Activated CD4-positive, CD25-positive, alpha-beta regulatory T cell treated with anti-CD3 and anti-CD28 coated beads, Interleukin-2, amount 50 U/mL, for 16 hours (primary cell): ENCODE measurements at regions not wholly inside any gene's neighbourhood (a gene's known extent, or its start where the extent isn't known, plus 50 kb on each side); places are given as distances from the start of the nearest gene placed in this dataset.
"Not testable (repeated sequence)": the region's sequence is repeated elsewhere in the genome, so short reads cannot be mapped to it uniquely, and the experiment has no call there.

Source experiments
- DNase-seq: peaks from one replicate; pipeline ENCODE4 v3.0.0-alpha.2; 2020; ENCODE audit warnings: low read depth, low spot score

DNA sequence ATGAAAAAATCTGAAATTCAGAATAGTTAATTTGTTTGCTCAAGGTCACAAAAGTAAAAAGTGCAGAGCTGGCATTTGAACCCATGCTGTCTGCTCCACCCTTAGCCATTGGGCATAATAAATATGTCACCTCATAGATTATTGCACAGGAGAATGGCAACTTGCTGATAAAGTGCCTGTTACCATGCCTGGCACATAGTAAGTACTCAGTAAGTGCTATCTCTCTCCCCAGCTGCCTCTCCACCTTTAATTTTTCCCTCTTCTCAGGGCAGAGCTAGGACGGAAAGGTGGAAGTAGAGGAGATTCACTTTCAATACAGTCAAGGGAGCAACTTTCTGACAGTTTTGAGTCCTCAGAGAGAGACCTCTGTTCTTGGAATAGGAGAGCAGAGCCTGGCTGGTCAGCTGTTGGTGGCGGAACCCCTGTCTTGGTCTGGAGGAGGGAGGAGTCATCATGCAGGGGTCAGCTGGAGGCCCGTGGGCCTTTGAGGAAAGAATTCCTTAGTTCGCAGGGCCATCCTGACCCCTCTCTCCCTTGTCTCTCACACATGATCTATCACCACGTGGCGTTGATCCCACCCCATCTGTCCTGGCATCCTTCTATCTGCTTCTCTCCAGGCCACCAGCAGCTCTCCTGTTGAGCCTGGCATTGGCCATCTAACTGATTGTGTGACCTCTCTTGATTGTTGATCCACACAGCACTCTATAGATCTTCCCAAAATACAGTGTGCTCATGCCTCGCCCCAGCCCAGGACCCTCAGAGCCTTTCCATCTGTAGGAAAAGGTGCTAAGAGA, 149.3 kb downstream of the RPLP1 start:
- no peak for DNase-seq

DNA sequence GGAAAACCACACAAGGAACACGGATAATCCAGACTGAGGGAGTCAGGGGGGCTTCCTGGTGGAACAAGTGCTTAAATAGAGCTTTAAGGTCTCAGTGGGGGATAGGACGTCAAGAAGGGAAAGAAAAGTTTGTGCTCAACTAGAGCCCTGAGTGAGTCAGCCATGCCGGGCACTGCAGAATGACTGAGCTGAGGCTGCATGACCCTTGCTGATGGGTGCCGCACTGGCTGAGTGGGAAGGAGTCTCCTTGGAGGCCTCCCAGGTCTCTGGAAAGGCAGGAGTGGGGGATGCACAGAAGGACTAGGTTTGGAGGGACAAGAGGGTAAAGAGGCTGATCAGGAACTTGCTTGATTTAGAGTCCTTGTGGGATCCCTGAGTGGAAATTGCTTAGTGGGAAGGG, 150.3 kb downstream of the RPLP1 start:
- no peak for DNase-seq

DNA sequence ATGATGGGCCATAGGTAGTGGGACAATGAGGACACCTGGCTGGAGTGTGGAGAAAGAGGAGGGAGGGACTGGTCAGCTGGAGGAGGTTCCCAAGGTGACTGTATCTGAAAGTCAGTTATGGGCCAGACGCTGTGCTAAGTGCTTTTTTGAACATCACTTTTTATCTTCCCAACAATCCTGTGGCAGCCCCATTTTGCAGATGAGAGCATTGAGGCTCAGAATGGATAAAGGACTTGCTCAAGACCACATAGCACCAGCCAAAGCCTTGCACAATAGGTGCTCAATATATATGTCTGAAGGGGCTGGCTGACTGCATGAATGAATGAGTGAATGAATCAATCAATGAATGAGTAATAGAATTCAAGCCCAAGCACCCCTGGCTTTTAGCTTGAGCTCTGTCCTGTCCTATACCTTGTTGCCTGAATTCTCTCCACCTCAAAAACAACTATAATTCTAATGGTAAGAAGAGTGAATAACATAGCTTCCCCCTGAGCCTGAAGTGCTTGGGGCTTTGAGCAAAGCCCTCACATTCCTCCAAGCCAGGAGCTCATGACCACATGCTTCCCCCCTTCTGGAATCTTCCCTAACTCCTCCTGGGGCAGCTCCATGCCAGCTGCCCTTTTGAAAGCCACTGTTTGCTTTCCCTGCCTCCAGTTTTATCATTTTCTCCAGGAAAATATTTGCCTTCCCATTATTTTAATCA, 150.9 kb downstream of the RPLP1 start:
- no peak for DNase-seq

DNA sequence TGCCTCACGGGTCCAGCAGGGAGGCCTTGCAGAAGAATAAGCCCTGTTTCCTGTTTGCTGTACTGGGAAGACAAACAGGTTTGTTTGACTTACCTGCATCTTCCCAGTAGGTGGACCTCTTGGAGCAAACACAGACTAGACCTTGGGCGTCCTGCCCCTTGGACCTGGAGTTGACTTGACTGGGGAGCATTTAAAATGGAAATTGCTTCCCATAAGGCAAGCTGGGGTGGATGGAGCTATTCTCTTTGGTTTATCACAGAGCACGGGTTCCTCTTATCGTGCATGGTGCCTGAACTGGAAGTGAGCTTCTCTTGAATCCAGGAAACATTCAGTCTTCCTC, 151.4 kb downstream of the RPLP1 start:
- DNase-seq = no peak

DNA sequence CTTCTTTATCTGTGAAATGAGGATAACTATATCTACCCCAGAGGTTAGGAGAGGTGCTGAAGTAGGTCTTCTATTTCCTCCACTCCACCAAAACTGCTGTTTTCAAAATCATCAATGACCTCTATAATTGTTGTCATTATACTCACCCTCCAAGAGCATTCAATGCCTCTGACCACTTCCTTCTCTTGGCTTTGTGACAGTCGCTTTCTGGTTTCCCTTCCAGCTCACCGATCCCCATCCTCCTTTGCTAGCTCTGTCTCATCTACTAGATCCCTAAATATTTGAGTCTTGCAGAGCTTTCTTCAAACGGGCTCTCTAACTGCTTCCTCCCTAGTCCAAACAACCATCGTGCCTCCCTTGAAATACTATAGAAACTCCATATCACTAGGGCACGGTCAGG, 153.5 kb downstream of the RPLP1 start:
- DNase-seq = no peak

DNA sequence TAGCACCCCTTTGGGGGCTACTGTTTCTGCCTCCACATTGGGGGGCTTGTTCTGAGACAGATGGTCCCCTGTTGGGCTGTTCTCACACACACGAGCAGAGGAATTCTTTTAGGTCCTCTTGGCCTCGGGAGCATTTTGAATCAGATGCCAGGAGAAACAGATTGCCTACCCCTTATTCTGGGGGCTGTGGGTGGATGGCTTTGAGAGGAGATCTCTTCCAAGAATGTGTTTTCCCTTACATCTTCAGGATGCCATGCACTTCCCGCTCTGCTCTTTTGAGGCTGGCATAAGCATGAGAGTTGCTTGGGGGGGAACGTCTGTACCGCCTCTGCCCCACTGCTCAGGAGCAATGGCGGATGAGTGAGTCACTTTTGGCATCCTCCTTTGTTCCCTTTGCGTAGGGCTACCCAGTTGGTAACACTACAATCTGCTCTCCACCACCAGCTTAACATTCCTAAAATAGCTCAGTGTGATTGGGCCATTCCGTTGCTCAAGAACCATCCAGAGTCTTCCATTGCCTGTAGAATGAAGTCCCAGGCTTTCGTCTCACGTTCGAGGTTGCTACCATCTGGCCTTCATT, 154.4 kb downstream of the RPLP1 start:
- no peak for DNase-seq

DNA sequence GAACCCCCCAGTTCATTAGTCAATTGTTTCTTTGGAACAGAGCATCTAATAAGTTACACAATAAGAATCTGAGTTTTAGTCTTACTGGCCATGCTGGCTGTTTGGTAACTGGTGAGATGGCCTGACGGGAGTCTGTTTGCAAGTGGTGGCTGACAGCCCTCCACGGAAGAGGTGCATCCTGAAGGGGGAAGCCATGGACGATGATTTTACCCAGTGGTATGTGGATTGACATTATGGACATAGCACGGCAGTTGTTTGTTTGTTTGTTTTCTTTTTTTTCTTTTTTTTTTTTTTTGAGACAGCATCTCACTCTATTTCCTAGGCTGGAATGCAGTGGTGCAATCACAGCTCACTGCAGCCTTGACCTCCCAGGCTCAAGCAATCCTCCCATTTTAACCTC, 156.0 kb downstream of the RPLP1 start:
- DNase-seq = no peak

DNA sequence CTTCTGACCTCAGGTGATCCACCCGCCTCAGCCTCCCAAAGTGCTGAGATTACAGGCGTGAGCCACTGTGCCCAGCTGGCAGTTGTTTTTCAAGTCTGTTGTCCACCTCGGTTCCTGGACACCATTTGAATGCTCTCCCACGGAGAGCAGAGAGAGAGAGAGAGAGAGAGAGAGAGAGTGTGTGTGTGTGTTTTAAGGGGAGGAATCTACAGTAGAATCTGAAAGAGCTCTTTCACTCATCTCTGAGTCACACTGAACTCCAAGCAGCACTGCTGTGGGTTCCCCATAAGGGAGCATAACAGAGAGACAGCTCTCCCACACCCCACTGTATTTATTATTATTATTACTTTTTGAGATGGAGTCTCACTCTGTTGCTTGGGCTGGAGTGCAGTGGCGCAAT, 156.6 kb downstream of the RPLP1 start:
- DNase-seq = no peak

DNA sequence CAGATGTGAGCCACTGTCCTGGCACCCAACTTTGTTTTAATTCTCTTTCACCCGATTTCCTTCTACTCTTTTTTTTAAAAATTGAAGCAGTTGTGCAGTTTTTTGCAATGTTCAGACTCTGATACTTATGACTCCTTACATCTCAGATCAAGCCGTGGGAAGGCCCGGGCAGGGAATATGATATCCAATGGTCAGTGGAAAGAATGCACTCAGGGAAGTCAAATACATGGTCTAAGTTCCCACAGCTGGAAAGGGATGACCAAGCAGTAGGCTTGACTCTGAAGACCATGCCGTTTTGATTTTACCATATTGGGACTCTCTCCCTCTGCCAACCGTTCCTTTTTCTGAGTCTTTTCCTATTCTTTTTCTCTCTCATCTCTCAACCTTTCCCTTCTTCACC, 157.2 kb downstream of the RPLP1 start:
- DNase-seq = no peak

DNA sequence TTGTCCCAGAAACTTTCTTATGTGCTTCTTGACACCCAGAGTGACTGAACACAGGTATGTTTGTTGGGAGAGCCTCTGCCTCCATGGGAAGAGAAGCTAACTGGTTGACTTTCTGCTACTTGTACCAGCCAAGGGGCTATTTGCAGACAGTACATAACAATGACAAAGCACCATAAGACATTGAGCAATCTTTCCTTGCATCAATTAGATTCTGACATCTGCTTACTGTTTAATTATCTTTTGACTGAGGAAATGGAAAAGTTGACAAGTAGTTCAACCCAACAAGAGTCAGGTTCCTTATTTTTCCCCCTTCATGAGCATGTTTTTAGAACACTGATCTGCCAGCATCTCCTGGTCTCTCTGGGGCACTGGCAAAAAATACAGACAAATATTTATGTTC, 157.7 kb downstream of the RPLP1 start:
- DNase-seq = no peak

DNA sequence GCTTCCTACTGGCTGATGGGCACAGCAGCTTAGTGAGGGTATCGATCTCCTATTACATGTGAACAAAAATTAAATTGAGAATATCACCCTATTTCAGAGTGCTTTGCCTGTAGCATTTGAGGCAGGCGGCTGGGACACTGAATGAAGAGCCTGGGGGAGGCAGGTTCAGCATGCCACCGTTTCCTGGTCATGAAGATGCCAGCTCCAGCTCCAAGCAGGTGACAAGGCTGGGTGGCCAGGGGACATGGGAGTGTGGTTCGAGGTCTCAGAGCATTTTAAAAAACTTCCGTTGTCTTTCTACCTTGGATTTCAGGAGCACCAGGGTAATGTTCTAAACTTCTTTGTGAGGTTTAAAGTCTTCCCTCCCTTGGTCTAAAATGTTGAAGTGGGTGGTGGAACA, 158.2 kb downstream of the RPLP1 start:
- DNase-seq = no peak

DNA sequence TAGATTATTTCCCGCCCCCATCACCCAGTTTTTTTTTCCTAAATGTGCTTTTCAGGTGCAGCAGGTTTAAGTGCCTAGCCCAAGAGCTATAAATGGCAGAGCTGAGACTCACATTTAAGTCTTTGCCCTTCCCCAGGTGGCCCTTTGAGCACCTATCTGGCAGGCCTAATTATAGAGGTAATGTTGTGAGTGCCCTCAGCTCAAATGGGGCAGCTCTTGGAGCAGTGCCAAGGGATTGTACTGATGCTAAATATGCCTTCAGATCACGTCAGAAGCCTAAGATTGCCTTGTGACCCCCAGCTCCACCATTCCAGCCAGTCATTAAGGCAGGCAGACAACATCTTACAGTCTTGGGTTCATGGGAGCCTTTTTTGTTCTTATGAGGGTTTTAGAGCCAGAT, 159.5 kb downstream of the RPLP1 start:
- DNase-seq = no peak

DNA sequence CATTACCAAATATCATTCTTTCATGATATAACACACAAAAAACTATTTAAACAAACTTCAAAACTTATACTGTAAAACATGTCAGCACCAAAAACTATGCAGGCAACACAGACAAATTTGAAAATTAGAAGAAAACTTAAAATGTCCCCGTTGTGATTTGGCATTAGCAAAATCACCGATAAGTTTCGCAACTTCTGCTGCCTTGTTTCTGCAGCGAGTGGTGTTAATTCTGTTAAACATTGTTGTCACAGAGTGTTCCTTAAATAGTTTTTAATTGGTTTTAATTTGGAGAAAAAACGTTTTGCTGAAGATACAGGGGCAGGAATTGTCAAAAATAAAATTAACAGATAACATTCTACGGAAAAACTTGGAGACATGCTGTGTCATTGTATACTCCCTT, 160.6 kb downstream of the RPLP1 start:
- no peak for DNase-seq

DNA sequence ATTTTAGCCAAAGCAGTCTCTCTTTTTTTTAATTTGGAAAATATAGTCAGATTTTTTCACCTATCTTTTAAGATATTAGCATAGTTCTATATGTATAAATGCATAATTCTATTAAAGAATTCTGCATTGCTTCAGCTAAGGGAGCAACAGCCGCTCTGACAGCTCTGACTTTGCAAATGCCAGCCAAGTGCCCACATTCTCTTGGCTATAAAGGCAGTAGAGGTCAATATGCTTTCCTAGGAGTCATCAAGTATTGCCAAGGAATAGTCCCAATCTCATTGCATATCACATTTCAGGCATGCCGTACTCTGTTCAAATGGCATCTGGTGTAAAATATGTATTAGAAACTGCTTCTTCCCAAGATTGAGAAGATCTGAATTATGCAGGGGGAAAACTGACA, 161.4 kb downstream of the RPLP1 start:
- no peak for DNase-seq

DNA sequence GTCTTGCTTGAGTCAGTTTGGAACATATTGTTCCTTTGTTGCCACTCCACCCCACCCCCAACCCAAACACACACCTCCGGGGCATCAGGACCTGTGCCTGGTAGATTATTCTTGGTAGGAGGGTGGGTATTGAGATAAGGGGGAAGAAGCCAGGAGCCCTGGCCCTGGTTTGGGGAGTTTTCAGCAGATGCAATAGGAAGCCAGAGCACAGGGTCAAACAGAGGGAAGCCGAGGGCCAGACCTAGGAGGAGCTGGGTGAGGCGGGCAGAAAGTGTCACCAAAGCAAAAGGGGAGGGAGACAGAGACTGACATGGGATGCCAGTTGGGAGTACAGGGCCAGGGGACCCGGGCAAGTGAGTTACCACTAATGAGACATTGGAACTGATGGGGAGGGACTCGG, 163.1 kb downstream of the RPLP1 start:
- no peak for DNase-seq

DNA sequence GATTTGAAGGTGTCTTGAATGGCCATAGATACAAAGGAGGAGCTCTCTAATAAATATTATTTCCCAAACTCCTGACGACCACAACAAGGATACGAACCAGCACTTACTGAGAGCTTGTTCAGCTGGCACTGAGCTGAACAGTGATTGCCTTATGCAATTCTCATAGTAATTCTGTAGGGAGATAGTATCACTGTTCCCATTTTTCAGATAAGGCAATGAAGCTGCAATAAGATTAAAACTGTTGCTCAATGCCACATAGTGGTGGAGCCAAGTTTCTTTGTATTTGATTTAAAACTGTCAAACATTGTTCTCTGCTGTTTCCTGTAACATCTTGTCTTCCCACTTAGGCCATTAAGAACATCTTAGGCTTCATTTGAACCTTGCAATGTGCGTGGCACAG, 163.9 kb downstream of the RPLP1 start:
- DNase-seq = no peak

DNA sequence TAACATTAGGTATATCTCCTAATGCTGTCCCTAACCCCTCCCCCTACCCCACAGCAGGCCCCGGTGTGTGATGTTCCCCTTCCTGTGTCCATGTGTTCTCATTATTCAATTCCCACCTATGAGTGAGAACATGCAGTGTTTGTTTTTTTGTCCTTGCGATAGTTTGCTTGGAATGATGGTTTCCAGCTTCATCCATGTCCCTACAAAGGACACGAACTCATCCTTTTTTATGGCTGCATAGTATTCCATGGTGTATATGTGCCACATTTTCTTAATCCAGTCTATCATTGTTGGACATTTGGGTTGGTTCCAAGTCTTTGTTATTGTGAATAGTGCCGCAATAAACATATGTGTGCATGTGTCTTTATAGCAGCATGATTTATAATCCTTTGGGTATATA, 164.5 kb downstream of the RPLP1 start:
- DNase-seq = not testable (repeated sequence)

DNA sequence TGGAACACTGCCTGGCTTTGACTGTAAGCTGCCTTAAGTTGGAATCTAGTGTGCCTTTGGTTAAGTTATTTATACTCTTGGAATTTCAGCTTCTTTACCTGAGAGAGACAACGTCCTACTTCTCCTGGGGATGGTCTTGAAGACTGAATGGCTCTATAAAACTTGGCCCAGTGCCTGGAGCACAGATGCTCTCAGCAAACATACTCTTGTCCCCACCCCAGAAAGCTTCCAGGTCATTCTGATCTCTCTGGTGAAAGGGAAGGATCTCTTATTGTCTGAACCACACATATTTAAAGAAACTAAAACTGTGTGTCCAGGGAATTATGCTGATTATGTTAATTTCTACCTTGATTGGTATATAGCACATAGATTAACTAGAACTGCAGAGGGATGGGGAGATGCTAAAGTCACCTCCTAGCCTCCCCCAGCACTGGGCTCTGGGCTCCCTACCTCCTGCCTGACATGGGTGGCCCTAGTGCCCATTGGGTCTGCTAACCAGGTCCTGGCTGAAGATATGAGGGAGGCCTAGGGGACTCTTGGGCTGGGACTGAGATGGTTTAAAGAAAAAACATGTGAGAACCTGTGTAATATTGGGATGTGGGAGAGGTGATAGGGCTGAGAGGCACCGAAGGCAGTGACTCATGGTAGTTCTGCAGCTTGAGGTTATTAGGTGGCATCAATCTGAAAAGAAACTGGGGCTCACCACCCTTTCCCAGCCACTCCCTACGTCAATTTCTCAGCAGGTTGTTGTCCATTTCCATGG, 171.0 kb downstream of the RPLP1 start:
- DNase-seq = no peak

DNA sequence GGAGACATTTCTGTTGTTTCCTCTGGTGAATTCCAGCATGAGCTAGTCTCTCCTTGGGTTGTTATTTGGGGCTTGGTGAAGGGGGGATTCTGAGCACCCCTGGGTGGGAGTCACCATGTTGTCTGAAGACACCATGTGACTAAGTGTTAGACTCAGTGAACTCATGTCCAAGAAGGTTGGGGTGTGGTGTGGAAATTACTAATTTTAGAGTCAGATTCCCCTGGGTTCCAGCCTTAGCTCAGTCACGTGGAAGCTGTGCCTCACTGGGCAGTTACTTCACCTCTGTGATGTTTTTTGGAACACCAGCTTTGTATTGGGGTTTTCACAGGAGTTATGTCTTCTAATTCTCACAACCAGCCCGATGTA, 171.5 kb downstream of the RPLP1 start:
- DNase-seq = no peak

DNA sequence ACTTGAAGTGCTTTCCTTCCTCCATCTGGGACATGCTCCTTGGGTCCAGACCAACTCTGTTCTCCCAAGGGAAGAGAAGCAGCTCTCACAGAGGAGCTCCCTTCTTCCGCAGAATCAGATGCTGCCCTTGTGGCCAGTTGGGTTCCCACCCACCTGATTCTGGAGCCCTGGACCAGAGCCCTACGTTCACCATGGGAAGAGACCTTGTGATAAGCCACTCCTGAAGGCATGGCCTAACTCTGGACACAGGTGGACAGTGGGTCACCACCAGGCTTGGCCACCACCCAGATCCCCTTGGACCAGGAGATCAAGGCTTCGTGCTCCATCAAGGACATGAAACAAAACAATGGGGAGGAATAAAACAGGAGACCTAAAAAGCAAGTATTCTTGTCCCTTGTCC, 172.2 kb downstream of the RPLP1 start:
- no peak for DNase-seq

DNA sequence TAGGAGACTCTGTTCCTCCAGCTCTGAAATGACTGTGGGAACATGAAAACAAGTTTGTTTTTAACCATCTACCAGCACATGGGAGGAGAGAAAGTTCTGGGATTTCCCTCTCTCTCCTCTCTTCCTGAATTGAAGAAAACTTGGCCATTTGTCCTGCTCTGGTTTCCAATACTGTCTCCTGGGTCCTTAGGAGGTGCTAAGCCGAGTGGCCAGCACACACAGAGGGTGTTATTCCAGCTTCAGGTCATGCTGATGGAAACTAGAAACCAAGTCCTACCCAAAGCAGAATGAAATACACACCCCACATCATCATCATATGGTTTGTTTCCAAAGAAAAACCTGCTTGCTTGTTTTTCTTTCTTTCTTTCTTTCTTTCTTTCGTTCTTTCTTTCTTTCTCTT, 172.7 kb downstream of the RPLP1 start:
- DNase-seq = no peak
